Spleen (tissue), 11 donors: ENCODE measurements at regions not wholly inside any gene's neighbourhood (a gene's known extent, or its start where the extent isn't known, plus 50 kb on each side); places are given as distances from the start of the nearest gene placed in this dataset.

ENCODE experiments used
- DNase-seq: peaks from one replicate; pipeline ENCODE4 v3.0.0-alpha.2; 2020
- H3K27ac ChIP-seq, 8 donors: fragments of 200-600 bp; sonication (generic) in 7 of 8; 1 replicate in 4 of 8; 2 replicates in 4 of 8; pipeline versions ENCODE4 v1.5.0 to v1.8.0; 2016 to 2021; ENCODE audit warnings: inconsistent platforms in 4 of 8, mild to moderate bottlenecking in 4 of 8, moderate library complexity in 1 of 8
- H3K27me3 ChIP-seq, 7 donors: fragments of 200-600 bp; sonication (generic) in 6 of 7; replicated peaks in 1 of 7; 1 replicate in 4 of 7; 2 replicates in 3 of 7; pipeline versions ENCODE4 v1.5.0 to v1.8.0; 2016 to 2021; ENCODE audit warnings: inconsistent platforms in 3 of 7, mild to moderate bottlenecking in 1 of 7
- H3K36me3 ChIP-seq, 6 donors: fragments of 200-600 bp; sonication (generic) in 5 of 6; 1 replicate in 4 of 6; 2 replicates in 2 of 6; pipeline versions ENCODE4 v1.5.0 to v1.8.0; 2016 to 2021; ENCODE audit warnings: inconsistent platforms in 2 of 6
- H3K4me1 ChIP-seq, 6 donors: fragments of 200-600 bp; sonication (generic) in 5 of 6; 1 replicate in 3 of 6; 2 replicates in 3 of 6; pipeline versions ENCODE4 v1.5.0 to v1.8.0; 2016 to 2021; ENCODE audit warnings: inconsistent platforms in 3 of 6
- H3K4me3 ChIP-seq, 8 donors: fragments of 200-600 bp; sonication (generic) in 7 of 8; 1 replicate in 4 of 8; 2 replicates in 4 of 8; pipeline versions ENCODE4 v1.5.0 to v1.8.0; 2016 to 2021; ENCODE audit warnings: inconsistent platforms in 4 of 8, mild to moderate bottlenecking in 4 of 8, moderate library complexity in 2 of 8
- H3K9me3 ChIP-seq, 8 donors: fragments of 200-600 bp; sonication (generic) in 7 of 8; 1 replicate in 4 of 8; 2 replicates in 4 of 8; pipeline versions ENCODE4 v1.5.0 to v1.8.0; 2016 to 2021; ENCODE audit warnings: inconsistent platforms in 4 of 8
- CTCF ChIP-seq, 11 experiments: fragments of 200-600 bp in 7 of 11; fragments of 450-650 bp in 4 of 11; sonication (generic) in 4 of 11; IDR thresholded peaks in 8 of 11; conservative IDR thresholded peaks in 3 of 11; 1 replicate in 7 of 11; 2 replicates in 4 of 11; pipeline versions ENCODE4 v1.4.0 to v1.8.0; 2016 to 2021; ENCODE audit warnings: antibody characterized with exemption in 11 of 11, inconsistent platforms in 4 of 11, mild to moderate bottlenecking in 1 of 11
- POLR2A ChIP-seq, 3 donors: fragments of 450-650 bp; IDR thresholded peaks; one replicate each; pipeline ENCODE4 v1.5.1; 2017; ENCODE audit warnings: antibody characterized with exemption in 3 of 3, mild to moderate bottlenecking in 1 of 3
- POLR2AphosphoS5 ChIP-seq, 3 donors: sonication (generic); formaldehyde crosslinking; IDR thresholded peaks; one replicate each; pipeline ENCODE4 v1.5.1; 2017; ENCODE audit warnings: antibody characterized with exemption in 3 of 3
- WGBS, 5 donors: extraction: QIAGEN DNeasy Blood & Tissue Kit in 3 of 5; methylation state at CpG; one replicate each; pipeline versions ENCODE4 v1.1.5 to v1.1.7; 2013 to 2018; 5-methylcytosine and 5-hydroxymethylcytosine counted together
- intact Hi-C: fragments of 100-400 bp; cut with DNase I; formaldehyde crosslinking; loops from one replicate; pipeline ENCODE4 v1.15.0; 2023; ENCODE audit warnings: low total_unique reads
- donor health status: healthy with polysubstance abuse.
- donor health status: DM: no; HTN: no; CAD: no; lungs with moderate emphysema.
- donor health status: DM: no; HTN: no; CAD: no.
- donor health status: Bipolar disorder and iron deficiency.
- donor health status: healthy.
- donor health status: DM: no; HTN: no; CAD: no.
- donor health status: DM: yes; HTN: yes; CAD: no.

- no peaks in the 10 kb centered on the region for H3K4me1 ChIP-seq
- DNase-seq, result no peak
- H3K4me3 ChIP-seq, result no peak overlapping the region
- H3K36me3 ChIP-seq, result no peaks in the 10 kb centered on the region
- H3K27me3 ChIP-seq, result no peaks in the 10 kb centered on the region
- intact Hi-C loops, result no loop called here
- H3K9me3 ChIP-seq, result no peaks in the 10 kb centered on the region
- H3K27ac ChIP-seq, result no peak overlapping the region
- no peak for TF ChIP-seq POLR2AphosphoS5 (IDR thresholded peaks at IDR 0.05)
- no peak for TF ChIP-seq POLR2A (IDR thresholded peaks at IDR 0.05)
These were observed 700.6 kb downstream of the METTL15 start for GRCh38 chr11:28808771-28809170.

DNA sequence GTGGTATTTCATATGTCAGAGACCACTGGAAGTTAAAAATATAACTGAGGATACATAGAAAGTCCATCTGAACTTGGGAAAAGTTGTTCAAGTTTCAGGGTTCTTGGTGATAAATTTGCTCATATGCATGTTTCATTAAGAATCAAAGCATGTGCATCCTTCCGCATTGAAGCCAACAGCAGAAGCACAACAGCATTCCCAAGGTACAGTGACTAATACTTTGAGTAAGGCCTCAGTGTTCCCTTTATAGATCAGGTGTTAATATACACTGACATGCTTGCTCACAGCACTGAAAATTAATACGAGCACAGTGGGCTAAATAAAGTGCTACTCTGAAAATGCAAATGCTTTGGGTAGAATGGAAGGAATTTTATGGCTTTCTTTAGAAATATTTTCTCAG, 691.1 kb downstream of the METTL15 start:
- TF ChIP-seq CTCF (IDR thresholded peaks at IDR 0.05 in 8 of 11, conservative IDR thresholded peaks at IDR 0.05 in 3 of 11) (no peak), POLR2A (IDR thresholded peaks at IDR 0.05) (no peak), POLR2AphosphoS5 (IDR thresholded peaks at IDR 0.05) (no peak)
- intact Hi-C loops, result no loop called here

DNA sequence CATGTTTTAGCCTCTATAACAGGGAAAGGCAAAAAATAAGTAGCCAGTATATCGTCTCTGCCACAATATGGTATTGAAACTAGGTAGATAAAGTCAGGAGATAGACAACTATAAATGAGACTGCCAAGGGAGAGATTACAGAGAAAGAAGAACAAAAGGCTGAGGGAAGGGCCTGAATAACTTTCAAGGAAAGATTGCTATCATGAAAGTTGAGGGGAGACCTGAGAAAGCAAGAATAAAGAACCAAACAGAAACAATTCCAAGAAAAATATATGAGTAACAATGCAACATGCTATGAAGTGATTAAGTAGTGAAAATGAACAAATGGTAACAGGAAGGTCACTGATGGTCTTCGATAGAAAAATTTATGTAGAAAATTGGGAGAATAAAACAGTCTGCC, 690.1 kb downstream of the METTL15 start:
- DNase-seq, result no peak
- TF ChIP-seq POLR2AphosphoS5 (IDR thresholded peaks at IDR 0.05) (no peak), CTCF (IDR thresholded peaks at IDR 0.05 in 8 of 11, conservative IDR thresholded peaks at IDR 0.05 in 3 of 11) (no peak), POLR2A (IDR thresholded peaks at IDR 0.05) (no peak)
- WGBS, 5 donors, result 60 to 86% (median 67%) methylated on average over 2 of the region's 2 CpGs
- intact Hi-C loops, result no loop called here
- Histone ChIP-seq H3K4me1 (no peaks in the 10 kb centered on the region), H3K36me3 (no peaks in the 10 kb centered on the region), H3K9me3 (peaks cover 0 to 12% (median 0%) of the 10 kb centered on the region in 8 donors), H3K27ac (no peak overlapping the region), H3K4me3 (no peak overlapping the region), H3K27me3 (no peaks in the 10 kb centered on the region)

More for the DNA sequence above, 691.1 kb downstream of the METTL15 start:
- 79 to 92% (median 80%) methylated on average over 2 of the region's 2 CpGs for WGBS, 5 donors
- Histone ChIP-seq H3K9me3 (peaks cover 0 to 4% (median 0%) of the 10 kb centered on the region in 8 donors), H3K4me1 (no peaks in the 10 kb centered on the region), H3K4me3 (no peak overlapping the region), H3K36me3 (no peaks in the 10 kb centered on the region), H3K27ac (no peak overlapping the region), H3K27me3 (no peaks in the 10 kb centered on the region)
- no peak for DNase-seq

DNA sequence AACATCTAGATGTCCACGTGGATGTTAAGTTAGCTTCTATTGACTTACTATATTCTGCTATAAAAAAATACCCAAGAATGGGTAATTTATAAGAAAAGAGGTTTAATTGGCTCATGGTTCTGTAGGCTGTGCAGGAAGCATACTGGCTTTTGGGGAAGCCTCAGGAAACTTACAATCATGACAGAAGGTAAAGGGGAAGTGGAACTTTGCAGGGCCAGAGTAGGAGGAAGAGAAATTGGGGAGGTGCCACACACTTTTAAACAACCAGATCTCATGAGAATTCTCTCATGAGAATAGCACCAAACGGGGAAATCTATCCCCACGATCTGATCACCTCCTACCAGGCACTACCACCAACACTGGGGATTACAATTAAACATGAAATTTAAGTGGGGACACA, 689.3 kb downstream of the METTL15 start:
- Histone ChIP-seq H3K4me3 (no peak overlapping the region), H3K36me3 (no peaks in the 10 kb centered on the region), H3K9me3 (peaks cover 0 to 18% (median 0%) of the 10 kb centered on the region in 8 donors), H3K27me3 (no peaks in the 10 kb centered on the region), H3K4me1 (no peaks in the 10 kb centered on the region), H3K27ac (no peak overlapping the region)
- no peak for DNase-seq
- intact Hi-C loops, result no loop called here
- WGBS, 5 donors, result 61 to 80% (median 65%) methylated on average over 3 of the region's 3 CpGs
- TF ChIP-seq CTCF (IDR thresholded peaks at IDR 0.05 in 8 of 11, conservative IDR thresholded peaks at IDR 0.05 in 3 of 11), result no peak

DNA sequence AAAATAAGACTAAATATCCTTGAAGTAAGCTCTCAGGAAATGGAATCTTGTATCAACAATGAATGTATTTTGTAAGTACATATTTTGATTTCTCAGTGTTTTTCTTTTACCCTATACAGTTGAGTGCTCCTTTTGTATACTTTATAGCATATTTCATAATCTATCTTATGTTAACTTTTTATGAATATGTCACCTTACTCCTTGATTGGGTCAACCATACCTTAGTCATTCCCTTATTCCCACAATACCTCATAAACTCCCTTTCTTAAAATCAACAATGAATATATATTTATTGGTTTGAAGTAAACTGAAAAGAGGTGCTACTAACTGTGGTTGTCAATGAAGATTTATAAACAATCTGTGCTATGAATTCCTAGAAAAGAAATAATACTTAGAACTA, 686.2 kb downstream of the METTL15 start:
- peaks cover 0 to 46% (median 13%) of the 10 kb centered on the region in 8 donors for H3K9me3 ChIP-seq
- no peak overlapping the region for H3K27ac ChIP-seq
- H3K27me3 ChIP-seq, result no peaks in the 10 kb centered on the region
- DNase-seq, result no peak
- no peak overlapping the region for H3K4me3 ChIP-seq
- TF ChIP-seq POLR2AphosphoS5 (IDR thresholded peaks at IDR 0.05), result no peak
- TF ChIP-seq POLR2A (IDR thresholded peaks at IDR 0.05), result no peak
- TF ChIP-seq CTCF (IDR thresholded peaks at IDR 0.05 in 8 of 11, conservative IDR thresholded peaks at IDR 0.05 in 3 of 11), result no peak
- H3K36me3 ChIP-seq, result no peaks in the 10 kb centered on the region
- intact Hi-C loops, result no loop called here
- no peaks in the 10 kb centered on the region for H3K4me1 ChIP-seq
